ENCODE measurements at regions not wholly inside any gene's neighbourhood (a gene's known extent, or its start where the extent isn't known, plus 50 kb on each side); places are given as distances from the start of the nearest gene placed in this dataset.

DNA sequence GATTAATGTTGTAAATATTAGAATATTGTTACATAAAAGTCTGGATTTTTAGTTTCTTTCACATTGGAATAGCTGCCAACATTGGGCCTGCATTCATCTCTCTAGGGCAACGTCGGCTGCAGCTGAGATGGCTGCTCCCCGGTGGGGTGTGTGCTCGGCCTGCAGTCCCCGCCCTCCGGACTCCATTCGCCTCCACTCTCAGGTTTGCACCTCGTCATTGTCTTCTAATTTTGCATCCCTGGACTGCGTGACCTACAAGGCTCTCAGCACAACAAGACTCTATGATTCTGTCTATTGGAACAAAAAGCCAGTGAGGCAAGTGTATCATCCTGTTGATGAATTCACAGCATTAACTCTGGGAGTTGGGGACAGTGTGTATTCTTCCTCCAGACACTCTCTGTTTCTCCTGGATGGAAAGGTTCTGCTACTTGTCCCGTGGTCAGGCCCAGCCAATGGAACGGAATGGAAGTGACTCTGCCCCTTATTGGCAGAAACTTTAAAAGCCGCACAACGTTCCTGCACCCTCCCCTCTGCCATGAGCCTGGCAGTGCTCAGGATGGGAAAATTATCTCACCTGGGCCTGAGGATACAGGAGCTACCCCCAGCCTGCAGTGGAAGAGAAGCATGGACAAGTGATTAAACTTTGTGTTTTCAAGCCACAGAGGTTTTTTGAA, 105.0 kb upstream of the SAMD11 start:
- peaks cover 43 to 48% of the 10 kb centered on the region in 2 experiments for H3K79me1 ChIP-seq (ENCODE audit: low read depth in 1 of 2, low read length in 2 of 2)
- ATAC-seq (ENCODE audit: low read depth) (no peak), DNase-seq (no peak)
- peak overlapping the region; percentile 6; the same call in 1 of the 2 replicates for H3K56ac ChIP-seq (ENCODE audit: extremely low read depth, insufficient read depth, low read length)
- in situ Hi-C loops (cut with MboI; ENCODE audit: low sequenced_read_pairs) (no loop called here), intact Hi-C loops (cut with micrococcal nuclease) (no loop called here), dilution Hi-C loops (cut with HindIII; ENCODE audit: low sequenced_read_pairs, unreplicated experiment) (no loop called here)
- peak overlapping the region; percentile 63; the same call in 1 of the 2 replicates for H3K14ac ChIP-seq (replicated peaks; ENCODE audit: low read depth, low read length)
- H2BK5ac ChIP-seq (ENCODE audit: low read depth, low read length, poor library complexity, severe bottlenecking): peak overlapping the region; percentile 84
- H2BK20ac ChIP-seq (ENCODE audit: low read depth, low read length): no peak overlapping the region
- no peak overlapping the region; the same call in 1 of the 2 replicates for H4K5ac ChIP-seq (ENCODE audit: low read depth, low read length)
- no peak overlapping the region for H3K18ac ChIP-seq (ENCODE audit: low read depth, low read length)
- H2AK5ac ChIP-seq (ENCODE audit: low read depth, low read length): peak overlapping the region; percentile 29; the same call in 1 of the 2 replicates
- H3K4me2 ChIP-seq (ENCODE audit: low read depth, low read length): no peak overlapping the region; the same call in 1 of the 2 replicates
- H3K9me1 ChIP-seq (ENCODE audit: insufficient read depth, low read length): peaks cover 42% of the 10 kb centered on the region
- H3K9ac ChIP-seq (ENCODE audit: low read depth, low read length): no peak overlapping the region
- ChIA-PET CTCF (no interaction called here), POLR2A (ENCODE audit: unreplicated experiment) (no interaction called here)
- peaks cover 9% of the 10 kb centered on the region for H3K4me1 ChIP-seq (ENCODE audit: control insufficient read depth, insufficient read depth, low read length)
- H2AFZ ChIP-seq (replicated peaks; ENCODE audit: low read length, poor library complexity): no peak overlapping the region
- H4K20me1 ChIP-seq (ENCODE audit: insufficient read depth, low read length): peaks cover 32% of the 10 kb centered on the region
- H2AK9ac ChIP-seq (replicated peaks; ENCODE audit: low read depth, low read length, poor library complexity): no peak overlapping the region
- H3K27me3 ChIP-seq (ENCODE audit: control insufficient read depth, insufficient read depth, low read length): no peaks in the 10 kb centered on the region
- H4K8ac ChIP-seq (ENCODE audit: low read depth in 2 of 2, low read length in 2 of 2): no peak overlapping the region; a peak in 1 of 4 replicates
- H3K36me3 ChIP-seq (ENCODE audit: control insufficient read depth, insufficient read depth, low read length): peaks cover 3% of the 10 kb centered on the region; the same call in 1 of the 2 replicates
- no peak overlapping the region for H3K4me3 ChIP-seq (ENCODE audit: insufficient read depth, low read depth, low read length)
- peak overlapping the region; percentile 65; the same call in 1 of the 2 replicates for H3K4ac ChIP-seq (ENCODE audit: low read depth, low read length)
- TF ChIP-seq CHD1 (IDR thresholded peaks at IDR 0.05; ENCODE audit: low read depth, low read length): no peak
- no peak for TF ChIP-seq ELK1 (IDR thresholded peaks at IDR 0.05; ENCODE audit: borderline replicate concordance, low read depth, low read length)
- no peak for TF ChIP-seq RCOR1 (IDR thresholded peaks at IDR 0.05; ENCODE audit: insufficient replicate concordance, low read length)
- no peak for TF ChIP-seq MAFK (IDR thresholded peaks at IDR 0.05; ENCODE audit: low read depth, low read length)
- TF ChIP-seq NFE2L2 (IDR thresholded peaks at IDR 0.05; ENCODE audit: low read depth, low read length): no peak
- TF ChIP-seq CEBPB (IDR thresholded peaks at IDR 0.05; ENCODE audit: low read depth, low read length): no peak
- no peak for TF ChIP-seq BHLHE40 (IDR thresholded peaks at IDR 0.05; ENCODE audit: low read depth, low read length)
- no peak for TF ChIP-seq FOS (IDR thresholded peaks at IDR 0.05; ENCODE audit: low read depth, low read length)
- TF ChIP-seq POLR2A (IDR thresholded peaks at IDR 0.05; ENCODE audit: low read depth, low read length): no peak
- H2BK120ac ChIP-seq (ENCODE audit: low read depth, low read length): 0 out of 2 replicates have a peak overlapping the region, but pooled peaks have one; percentile 48
- 0% methylated on average over 1 of the region's 13 CpGs; no CpG with 5 or more reads in 1 of the 2 experiments for WGBS, 2 experiments (ENCODE audit: extremely low coverage in 2 of 2, insufficient read length in 1 of 2)
- H3K9me3 ChIP-seq (ENCODE audit: control insufficient read depth, insufficient read depth, low read length): no peaks in the 10 kb centered on the region
- peak overlapping the region; percentile 68 for H4K91ac ChIP-seq (ENCODE audit: insufficient read depth, low read depth, low read length)
- H3K23ac ChIP-seq (ENCODE audit: low read depth, low read length): 0 out of 2 replicates have a peak overlapping the region, but pooled peaks have one; percentile 24
- no peak overlapping the region for H3K27ac ChIP-seq (ENCODE audit: insufficient read depth, low read length)
- H2BK15ac ChIP-seq (ENCODE audit: low read depth, low read length): peak overlapping the region; percentile 40; the same call in 1 of the 3 replicates
- BruUV-seq (replicated peaks): no TSS peak
